ENCODE measurements at regions not wholly inside any gene's neighbourhood (a gene's known extent, or its start where the extent isn't known, plus 50 kb on each side); places are given as distances from the start of the nearest gene placed in this dataset.

DNA sequence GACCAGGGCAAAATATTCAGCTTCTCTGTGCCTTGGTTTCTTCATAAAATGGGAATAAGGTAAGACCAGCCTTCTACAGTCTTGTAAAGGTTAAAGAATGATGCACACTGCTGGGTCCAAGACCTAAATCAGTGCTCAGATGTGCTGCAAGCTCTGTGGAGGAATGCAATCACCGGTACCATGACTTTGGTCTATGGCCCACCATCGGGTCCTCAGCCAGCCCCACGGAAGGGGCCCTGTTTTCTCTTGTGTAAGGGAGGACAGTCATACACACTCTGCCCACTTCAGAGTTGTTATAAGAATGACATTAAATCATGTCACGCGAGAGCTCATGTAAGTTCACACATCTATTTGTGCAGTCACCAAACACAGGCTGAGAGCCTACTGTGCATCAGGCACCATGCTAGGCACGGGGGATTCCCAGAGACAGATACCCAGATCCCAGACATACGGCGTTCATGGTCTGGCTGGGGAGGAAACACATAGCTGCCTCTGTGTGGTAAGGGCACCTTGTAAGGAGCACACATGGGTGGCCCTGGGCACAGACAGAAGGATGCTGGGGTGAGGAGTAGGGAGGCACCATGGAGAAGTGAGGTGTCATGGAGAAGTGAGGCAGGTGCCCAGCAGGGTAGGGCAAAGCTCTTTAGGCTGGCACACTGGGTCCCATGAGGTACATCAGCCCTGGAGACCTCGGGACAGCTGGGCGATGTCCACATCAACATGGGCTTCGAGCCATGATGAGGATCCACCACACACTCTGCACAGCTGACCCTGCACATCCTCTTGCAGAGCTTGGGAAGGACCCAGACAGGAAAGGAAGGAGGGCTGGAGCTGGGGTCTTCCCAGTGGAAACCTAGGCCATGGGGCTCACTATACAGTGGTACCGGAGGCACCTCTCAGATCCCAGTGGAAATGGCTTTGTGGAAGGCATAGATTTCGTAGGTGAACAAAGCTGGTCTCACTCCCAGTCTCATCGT is 190.4 kb upstream of the DIO3 start:
- no peak for DNase-seq (ENCODE audit: low spot score)

DNA sequence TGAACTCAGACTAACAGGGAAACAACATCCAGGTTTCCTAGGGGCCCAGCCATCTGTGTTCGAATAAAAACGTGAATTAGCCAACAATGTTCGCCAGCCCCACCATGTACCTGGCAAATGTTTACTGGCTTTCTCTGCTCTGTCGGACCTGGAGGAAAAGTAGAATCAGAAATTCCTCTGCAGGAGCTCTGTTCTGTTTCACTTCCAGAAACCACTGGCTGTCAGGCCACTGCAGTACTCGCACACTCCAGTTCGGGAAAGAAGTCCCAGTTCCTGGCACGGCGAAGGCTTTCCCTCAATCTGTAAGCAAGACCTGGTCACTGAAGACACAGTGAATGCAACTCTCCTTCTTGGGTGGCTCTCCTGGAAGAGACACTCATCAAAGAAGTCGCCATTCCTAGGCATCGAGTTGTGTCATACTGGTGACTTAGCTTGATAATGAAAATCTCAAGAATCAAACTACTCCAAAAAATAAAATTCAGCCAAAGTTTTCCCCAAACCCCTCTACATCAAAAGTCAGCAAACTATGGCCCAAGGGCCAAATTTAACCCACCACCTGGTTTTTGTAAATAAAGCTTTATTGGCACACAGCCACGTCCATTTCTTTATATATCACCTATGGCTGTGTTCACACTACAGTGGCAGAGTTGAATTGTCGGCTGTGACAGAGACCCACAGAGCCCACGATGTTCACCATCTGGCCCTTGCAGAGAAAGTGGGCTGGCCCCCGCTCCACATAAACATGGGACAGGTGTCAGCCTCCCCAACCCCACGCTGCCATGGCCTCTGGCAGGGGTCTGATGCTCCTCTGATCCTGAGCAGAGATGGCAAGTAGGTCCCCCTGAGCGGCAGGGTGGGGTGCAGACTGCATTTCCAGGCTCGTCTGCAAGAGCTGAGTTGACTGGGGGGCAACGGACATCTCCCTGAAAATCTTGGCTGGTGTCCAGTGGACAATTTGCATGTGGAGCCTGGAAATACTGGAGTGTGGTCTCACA is 189.2 kb upstream of the DIO3 start:
- no peak for DNase-seq (ENCODE audit: low spot score)

DNA sequence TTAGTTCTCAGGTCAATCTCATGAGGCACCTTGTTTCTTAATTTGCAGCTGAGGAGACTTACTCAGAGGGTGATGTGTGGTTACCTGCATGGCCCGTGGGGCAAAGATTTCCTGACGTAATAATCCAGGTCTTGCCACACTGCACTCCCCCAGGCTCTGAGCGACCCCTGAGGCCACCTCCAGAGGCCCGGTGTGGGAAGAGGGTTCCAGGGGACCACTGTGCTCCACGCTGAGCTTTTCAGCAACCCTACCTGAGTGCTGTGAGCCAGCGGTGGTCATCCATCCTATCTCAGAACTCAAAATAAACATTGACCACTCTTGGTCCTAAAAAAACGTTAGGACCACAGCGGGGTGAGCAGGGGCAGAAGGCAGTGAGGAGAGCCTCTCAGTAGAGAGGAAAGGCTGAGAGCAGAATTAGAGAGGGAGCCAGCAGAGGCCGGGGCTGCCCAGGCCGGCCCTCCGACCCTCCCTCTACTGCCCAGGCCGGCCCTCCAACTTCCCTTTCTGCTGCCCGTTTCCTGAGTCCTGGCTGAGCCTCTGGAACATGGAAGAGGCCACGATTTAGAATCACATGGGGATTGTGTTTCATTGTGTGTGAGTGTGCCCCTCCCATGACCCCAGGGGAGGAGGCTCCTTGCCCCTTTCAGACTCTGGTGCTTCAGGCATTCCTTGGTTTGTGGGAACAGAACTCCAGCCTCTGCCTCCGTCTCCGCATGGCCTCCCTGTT is 188.2 kb upstream of the DIO3 start:
- no peak for DNase-seq (ENCODE audit: low spot score)

DNA sequence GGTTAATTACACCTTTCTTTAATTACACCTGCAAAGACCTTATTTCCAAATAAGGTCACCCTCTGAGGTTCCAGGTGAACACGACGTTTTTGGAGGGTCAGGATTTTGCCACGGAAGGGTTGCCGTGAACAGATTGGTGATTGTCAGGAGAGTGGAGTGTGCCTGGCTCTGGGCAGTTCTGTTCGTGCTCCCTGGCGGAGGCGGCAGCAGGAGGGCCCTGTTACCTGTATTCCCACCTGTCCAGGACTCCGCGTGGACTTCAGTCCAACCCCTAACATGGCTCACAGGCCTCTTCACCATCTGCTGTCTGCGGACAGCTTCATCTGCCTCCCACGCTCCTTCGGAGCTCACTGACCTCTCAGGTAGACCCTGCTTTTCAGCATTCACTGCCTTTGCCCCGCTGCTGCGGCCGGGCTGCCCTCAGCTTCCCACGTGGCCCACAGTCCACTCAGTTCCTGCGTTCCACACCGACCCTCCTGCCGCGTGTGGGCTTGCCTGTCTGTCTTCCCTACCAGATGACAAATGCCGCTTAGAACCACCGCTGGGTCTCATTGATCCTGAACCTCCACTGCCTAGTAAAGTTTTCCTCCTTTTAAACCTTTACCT is 187.5 kb upstream of the DIO3 start:
- DNase-seq (ENCODE audit: low spot score) = no peak

DNA sequence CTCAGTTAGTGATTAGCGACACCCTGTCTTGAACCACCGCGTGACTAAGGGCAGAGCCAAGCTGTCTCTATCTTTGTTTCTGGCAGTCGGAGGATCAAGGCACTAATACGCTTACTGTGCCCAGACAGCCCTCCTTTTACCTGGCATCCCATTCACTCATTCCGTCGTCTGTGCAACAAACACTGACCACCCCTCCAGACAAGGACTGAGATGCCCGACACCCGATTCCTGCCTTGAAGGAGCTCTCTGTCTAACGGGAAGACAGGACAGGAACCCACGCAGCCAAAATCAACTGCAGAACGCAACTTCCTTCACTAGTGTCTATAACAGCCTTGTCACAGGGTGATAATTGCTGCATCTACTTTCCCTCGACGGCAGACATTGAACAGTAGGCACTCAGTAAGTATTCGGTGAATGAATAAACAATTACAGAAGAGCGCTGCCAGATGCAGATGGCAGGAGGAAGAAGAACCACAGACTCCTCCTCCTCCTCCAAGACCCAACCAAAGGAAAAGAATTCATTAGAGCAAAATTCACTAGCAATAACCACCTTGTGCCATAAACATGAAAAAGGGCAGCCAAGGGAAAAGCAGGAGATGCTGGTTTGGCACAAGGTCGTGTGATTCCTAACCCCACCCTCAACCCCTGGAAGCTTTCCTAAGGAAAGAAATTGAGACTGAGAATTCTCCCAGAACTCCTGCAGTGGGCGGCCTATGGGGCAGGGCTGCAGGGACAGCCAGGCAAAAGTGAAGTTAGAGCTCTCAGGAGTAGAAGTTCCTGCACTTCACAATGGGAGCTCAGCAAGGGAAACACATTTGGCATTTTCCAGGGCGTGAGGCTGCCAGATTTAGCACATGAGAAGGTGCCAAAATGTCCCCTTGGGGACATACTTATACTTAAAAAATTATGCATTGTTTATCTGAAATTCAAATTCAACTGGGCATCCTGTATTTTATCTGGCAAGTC is 186.6 kb upstream of the DIO3 start:
- DNase-seq (ENCODE audit: low spot score) = no peak

DNA sequence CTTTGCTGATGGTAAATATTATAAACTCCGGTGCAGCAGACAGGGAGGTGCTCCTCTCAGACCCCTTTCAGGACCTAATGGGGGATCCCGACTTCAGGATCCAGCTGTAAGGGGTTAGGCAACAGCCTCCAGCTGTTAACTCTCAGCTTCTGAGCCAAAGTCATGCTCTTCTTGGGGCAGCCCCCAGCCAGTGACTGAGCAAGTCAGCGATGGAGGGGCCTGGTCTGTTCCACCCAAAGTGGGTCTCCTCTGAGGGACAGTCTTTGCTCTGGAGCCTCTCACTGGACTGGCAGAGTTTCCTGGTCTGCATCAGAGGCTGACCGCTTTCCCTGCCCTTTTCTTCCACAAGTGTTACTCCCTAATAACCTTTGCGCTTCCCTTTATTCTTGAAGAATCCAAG is 184.2 kb upstream of the DIO3 start:
- DNase-seq (ENCODE audit: low spot score) = no peak

DNA sequence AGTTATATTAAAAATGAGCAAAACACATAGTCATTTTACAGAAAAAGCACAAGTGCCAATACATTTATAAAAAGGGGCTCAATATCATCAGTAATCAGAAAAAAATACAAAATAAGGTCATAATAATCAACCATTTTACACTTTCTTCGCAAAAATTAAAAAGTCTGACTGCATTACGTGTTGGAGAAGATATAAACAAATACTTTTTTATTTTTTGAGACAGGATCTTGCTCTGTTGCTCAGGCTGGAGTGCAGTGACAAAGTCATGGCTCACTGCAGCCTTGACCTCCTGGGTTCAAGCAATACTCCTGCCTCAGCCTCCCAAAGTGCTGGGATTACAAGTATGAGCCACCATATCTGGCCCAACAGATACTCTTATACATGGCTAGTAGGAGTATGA is 181.5 kb upstream of the DIO3 start:
- no peak for DNase-seq (ENCODE audit: low spot score)

DNA sequence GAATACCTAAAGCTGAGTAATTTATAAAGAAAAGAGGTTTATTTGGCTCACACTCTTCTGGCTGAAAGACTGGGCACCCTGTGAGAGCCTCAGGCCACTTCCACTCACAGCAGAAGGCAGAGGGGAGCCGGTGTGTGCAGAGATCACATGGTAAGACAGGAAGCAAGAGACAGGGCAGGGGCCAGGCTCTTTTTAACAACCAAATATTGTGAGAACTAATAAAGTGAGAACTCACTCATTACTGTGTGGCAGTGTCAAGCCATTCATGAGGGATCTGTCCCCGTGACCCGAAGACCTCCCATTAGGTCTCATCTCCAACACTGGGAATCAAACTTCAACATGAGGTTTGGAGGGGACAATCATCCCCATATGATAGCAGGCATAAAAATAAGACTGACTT is 180.8 kb upstream of the DIO3 start:
- DNase-seq (ENCODE audit: low spot score) = no peak

DNA sequence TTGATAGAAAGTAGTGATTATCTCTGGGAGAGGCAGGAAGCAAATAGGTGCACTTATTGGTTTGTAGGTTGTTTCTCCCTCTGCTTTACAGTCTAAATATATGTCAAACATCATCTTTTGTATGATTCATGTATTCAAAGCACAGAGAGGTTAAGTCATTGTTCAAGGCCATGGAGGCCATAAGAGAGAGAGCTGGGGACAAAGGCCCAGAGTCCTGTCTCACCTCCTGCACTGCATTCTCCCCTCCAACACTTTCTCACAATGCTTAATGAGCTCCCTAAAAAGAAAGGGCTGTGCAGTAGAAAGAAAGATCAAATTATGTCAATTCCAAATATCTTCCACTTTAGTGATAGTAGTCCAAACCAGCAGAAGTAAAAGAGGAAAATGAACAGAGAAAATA is 180.4 kb upstream of the DIO3 start:
- no peak for DNase-seq (ENCODE audit: low spot score)

DNA sequence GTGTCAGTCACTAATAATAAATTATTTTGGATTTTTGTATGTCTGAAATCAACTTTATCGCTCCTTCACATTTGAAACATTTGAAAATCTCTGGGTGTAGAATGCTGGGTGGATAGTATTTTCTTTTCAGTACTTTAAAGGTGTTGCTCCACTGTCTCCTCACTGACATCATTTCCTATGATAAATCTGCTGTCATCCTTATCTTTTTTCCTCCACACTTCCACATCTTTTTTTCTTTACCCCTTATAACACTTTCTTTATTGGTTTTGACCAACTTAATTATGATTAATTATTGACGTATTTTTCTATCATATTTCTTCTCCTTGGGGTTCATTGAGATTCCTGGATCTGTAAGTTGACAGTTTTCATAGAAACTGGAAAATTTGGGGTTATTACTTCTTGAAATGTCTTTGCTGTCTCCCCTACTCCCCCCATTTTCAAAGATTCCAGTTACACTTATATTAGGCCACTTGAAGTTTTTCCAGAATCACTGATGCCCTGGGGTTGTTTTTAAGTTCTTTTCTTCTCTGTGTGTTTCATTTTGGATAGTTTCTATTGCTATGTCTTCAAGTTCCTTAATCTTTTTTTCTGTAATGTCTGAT is 177.5 kb upstream of the DIO3 start:
- no peak for DNase-seq (ENCODE audit: low spot score)

DNA sequence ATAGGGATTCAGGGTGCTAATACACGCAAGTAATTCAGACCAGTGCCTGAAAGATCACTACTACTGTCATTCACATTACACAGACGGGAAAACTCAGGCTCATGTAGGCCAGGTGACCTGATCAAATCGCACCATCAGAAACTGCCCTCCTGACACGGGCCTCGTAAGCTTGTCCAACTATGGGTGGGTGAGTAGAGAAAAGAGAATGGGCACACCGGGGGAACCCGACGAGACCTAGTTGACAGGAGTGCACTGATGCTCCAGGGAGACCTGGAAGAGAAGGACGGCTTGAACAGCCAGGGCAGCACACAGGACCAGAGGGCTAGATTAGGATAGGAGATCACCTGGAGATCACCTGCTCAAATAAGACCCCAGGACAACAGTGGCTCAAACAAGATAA is 166.9 kb upstream of the DIO3 start:
- no peak for DNase-seq (ENCODE audit: low spot score)

DNA sequence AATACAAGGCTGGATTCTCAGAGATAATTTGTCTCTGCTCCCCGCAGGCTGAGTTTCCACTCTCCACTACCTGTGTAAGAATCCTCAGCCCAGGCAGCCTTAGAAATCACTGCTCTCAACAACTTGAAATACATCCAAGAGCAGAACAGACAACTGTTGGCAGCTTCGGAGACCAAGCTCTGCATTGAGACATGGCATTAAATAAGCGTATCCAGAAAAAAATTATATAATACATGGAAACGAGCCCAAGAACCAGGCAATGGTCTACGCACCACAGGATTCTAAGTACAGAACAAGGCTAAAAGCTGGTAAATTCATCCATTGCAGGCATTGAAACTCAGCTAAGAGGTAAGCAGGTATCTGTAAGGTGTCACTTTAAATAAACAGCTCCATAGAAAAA is 165.5 kb upstream of the DIO3 start:
- DNase-seq (ENCODE audit: low spot score) = no peak

DNA sequence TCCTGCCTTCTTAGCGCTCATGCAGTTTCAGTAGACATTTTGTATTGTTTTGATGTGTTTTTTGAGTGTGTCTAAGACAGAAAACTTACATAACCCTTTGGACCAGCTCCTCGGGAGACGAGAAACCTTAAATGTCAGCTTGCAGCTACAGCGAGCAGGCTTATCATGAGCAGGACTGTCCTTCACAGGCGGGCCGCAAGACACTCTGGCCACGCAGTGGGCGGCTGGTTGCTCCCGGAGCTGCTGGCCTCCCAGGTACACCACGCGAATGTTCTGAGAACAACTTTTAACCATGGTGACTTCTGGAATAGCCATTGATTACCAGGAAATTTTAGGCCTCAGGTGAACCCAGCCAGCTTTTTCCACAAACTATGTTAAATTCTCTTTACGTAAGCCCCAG is 164.1 kb upstream of the DIO3 start:
- DNase-seq (ENCODE audit: low spot score) = no peak

DNA sequence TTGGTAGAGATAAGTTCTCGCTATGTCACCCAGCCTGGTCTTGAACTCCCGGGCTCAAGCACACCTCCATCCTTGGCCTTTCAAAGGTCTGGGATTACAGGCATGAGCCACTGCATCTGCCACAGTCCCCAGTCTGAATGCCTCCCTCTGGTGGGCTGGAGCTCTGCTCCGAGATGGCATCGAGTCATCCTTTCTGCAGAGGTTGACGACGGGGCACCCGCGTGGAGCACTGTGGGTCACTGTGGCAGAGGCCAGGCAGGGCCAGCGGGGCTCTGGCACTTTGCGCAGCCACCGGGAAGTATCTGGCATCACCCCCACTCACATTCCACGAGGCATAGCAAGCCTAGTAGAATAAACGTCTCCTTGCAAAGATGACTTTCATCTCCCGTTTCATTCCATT is 163.3 kb upstream of the DIO3 start:
- no peak for DNase-seq (ENCODE audit: low spot score)

DNA sequence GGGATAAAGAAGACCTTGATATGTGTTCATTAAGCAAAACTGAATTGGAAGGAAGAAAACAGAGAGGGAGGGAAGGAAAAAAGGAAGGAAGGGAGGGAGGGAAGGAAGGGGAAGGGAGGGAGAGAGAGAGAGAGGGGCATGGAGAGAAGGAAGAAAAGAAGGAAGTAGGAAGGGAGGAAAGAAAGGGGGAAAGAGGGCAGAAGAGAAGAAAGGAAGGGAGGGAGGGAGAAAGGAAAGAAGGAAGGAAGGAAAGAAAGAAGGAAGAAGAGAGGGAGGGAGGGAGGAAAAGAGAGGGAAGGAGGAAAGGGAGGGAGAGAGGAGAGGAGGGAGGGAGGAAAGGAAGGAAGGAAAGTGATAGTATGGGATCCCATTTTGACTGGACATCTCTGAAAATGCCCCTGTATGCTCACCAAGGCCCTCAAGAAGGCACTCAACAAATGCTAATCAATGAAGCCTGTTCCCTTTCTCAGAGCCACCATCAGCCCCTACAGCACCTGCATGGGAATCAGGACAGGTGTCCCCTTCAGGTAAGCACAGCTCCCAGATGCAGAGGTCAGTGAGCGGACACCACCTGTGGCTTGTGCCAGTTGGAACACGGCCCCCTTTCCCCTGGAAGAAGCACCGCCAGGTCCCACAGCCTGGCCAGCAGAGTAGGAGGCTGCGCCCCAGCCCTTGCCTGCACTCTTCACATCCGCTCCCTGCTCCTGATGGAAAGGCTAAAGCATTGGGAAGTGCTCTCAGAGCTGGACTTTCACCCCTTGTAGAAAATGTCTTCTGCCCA is 161.4 kb upstream of the DIO3 start:
- DNase-seq (ENCODE audit: low spot score) = no peak

DNA sequence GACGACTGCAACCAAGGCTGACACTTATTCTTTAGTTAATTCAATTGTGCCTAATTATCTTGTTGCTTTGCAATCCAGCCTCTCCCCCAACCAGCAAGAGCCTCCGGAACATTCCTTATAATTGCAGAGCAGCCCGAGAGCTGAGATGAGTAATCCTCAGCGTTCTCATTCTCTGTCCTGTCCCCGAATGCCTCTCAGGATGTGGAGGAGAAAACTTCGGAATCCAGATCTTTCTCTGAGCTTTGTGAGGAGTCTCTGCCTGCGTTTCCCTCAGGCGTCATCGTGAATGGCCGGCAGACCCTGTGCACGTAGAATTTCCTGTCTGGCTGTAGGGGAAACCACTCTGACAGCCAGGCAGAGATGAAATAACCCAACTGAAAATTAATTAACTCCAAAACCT is 160.5 kb upstream of the DIO3 start:
- no peak for DNase-seq (ENCODE audit: low spot score)

DNA sequence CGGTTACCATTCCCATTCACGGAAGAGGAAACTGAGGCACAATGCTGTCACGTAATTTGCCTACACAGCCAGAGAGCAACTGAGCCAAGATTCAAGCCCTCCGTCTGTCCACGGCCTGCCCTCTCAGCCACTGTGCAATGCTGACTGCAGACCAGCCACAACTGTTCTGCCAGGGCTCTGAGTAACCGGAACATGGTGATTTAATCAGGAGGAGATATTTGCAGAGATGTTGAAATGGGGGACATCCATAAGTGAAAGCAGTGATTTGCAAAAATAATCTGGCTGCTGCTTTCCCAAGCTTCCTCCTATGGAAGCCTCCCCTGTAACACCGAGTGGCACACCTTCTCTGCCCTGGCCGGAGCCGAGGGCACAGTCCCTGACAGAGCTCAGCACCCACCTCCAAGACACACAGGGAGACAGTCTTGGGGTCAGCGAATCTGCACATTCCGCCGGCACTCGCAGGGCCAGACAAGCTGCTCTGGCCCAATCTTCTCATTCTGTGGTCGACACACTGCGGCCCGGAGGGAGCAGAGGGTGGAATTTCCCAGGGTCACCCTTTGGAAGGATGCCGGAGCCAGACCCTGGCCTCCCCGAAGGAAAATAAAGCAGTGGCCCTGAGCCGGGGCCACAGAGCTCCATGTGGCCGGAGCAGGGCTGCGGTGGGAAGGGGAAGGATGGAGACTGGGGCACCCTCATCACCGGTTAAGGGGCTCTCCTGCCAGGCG is 158.2 kb upstream of the DIO3 start:
- DNase-seq (ENCODE audit: low spot score) = no peak

DNA sequence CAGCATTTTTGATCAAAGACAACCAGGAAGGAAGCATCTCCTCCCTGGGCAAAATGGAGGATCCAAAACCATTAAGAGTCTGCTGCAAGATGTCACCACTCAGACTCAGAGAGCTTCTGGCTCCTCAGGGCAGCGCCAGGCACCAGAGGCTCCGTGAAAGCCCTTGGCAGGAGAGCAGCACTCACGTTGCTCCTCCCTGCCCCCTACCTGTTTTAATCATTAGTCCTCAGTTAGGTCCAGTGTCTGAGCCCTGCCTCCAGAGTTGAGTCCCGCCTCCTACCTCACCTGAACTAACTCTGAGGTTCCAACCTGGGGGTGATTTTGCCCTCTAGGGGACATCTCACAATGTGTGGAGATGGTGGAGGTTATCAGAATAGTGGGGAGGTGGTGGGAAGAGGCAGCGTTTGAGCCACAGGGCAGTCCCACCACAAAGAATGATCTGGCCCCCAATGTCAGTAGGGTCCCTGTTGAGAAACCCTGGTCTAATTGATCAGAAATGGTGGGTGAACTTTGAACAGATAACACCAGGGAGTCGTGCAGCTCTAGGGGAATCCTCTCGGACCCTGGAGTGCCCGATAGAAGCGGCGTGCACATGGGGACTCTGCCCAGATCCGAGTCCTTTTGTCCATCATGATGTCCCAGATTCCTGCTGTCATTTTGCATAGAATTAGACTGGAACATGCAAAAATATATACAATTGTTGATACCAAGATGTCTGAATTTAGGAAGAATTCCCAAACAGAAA is 156.7 kb upstream of the DIO3 start:
- no peak for DNase-seq (ENCODE audit: low spot score)

Data from CD4-positive, alpha-beta T cell treated with Interleukin-15 for 4 hours (primary cell).